Stimulated activated CD8-positive, alpha-beta memory T cell treated with anti-CD3 and anti-CD28 coated beads, Interleukin-12 subunit alpha, Interleukin-12 subunit beta, amount 100 ng/mL, for 24 hours (primary cell): ENCODE measurements at regions not wholly inside any gene's neighbourhood (a gene's known extent, or its start where the extent isn't known, plus 50 kb on each side); places are given as distances from the start of the nearest gene placed in this dataset.

ENCODE experiments used
- DNase-seq: peaks from one replicate; pipeline ENCODE4 v3.0.0-alpha.2; 2020; ENCODE audit errors: extremely low read depth

- no peak for DNase-seq
Measured at GRCh38 chr9:1331546-1332038, 281.4 kb downstream of the DMRT2 start.

GRCh38 chr9:1332156-1332555 lies 282.0 kb downstream of the DMRT2 start:
- no peak for DNase-seq

GRCh38 chr9:1335174-1335573 lies 285.0 kb downstream of the DMRT2 start:
- no peak for DNase-seq

- DNase-seq: no peak
Measured at GRCh38 chr9:1337169-1337568, 287.0 kb downstream of the DMRT2 start.

- DNase-seq: no peak
Measured at GRCh38 chr9:1340390-1340789, 290.2 kb downstream of the DMRT2 start.

GRCh38 chr9:1353291-1353690 lies 303.1 kb downstream of the DMRT2 start:
- no peak for DNase-seq

GRCh38 chr9:1354086-1354485 lies 303.9 kb downstream of the DMRT2 start:
- DNase-seq: no peak

- DNase-seq: no peak
Measured at GRCh38 chr9:1354606-1355005, 304.4 kb downstream of the DMRT2 start.

GRCh38 chr9:1355656-1356055 lies 305.5 kb downstream of the DMRT2 start:
- DNase-seq: no peak

- no peak for DNase-seq
Measured at GRCh38 chr9:1362845-1363244, 312.7 kb downstream of the DMRT2 start.

GRCh38 chr9:1366276-1366675 lies 316.1 kb downstream of the DMRT2 start:
- no peak for DNase-seq

GRCh38 chr9:1369297-1369696 lies 319.1 kb downstream of the DMRT2 start:
- DNase-seq: no peak

GRCh38 chr9:1373445-1373844 lies 323.3 kb downstream of the DMRT2 start:
- DNase-seq: no peak

GRCh38 chr9:1383899-1384455 lies 333.8 kb downstream of the DMRT2 start:
- DNase-seq: no peak

GRCh38 chr9:1384816-1385215 lies 334.7 kb downstream of the DMRT2 start:
- no peak for DNase-seq

GRCh38 chr9:1386420-1386819 lies 336.3 kb downstream of the DMRT2 start:
- no peak for DNase-seq

GRCh38 chr9:1388216-1388615 lies 338.1 kb downstream of the DMRT2 start:
- no peak for DNase-seq

GRCh38 chr9:1400983-1401382 lies 350.8 kb downstream of the DMRT2 start:
- DNase-seq: no peak

GRCh38 chr9:1404940-1405339 lies 354.8 kb downstream of the DMRT2 start:
- DNase-seq: no peak

- no peak for DNase-seq
Measured at GRCh38 chr9:1411826-1412225, 361.7 kb downstream of the DMRT2 start.

- DNase-seq: no peak
Measured at GRCh38 chr9:1414711-1415131, 364.6 kb downstream of the DMRT2 start.

- no peak for DNase-seq
Measured at GRCh38 chr9:1415146-1415545, 365.0 kb downstream of the DMRT2 start.

- no peak for DNase-seq
Measured at GRCh38 chr9:1416261-1416660, 366.1 kb downstream of the DMRT2 start.

- DNase-seq: no peak
Measured at GRCh38 chr9:1421436-1421835, 371.3 kb downstream of the DMRT2 start.
